Stimulated activated CD4-positive, alpha-beta T cell treated with anti-CD3 and anti-CD28 coated beads, Interleukin-15, amount 100 ng/mL, for 24 hours (primary cell): ENCODE measurements at regions not wholly inside any gene's neighbourhood (a gene's known extent, or its start where the extent isn't known, plus 50 kb on each side); places are given as distances from the start of the nearest gene placed in this dataset.
"Not testable (repeated sequence)": the region's sequence is repeated elsewhere in the genome, so short reads cannot be mapped to it uniquely, and the experiment has no call there.

Experiments used
- DNase-seq: peaks from one replicate; pipeline ENCODE4 v3.0.0-alpha.2; 2020

DNA sequence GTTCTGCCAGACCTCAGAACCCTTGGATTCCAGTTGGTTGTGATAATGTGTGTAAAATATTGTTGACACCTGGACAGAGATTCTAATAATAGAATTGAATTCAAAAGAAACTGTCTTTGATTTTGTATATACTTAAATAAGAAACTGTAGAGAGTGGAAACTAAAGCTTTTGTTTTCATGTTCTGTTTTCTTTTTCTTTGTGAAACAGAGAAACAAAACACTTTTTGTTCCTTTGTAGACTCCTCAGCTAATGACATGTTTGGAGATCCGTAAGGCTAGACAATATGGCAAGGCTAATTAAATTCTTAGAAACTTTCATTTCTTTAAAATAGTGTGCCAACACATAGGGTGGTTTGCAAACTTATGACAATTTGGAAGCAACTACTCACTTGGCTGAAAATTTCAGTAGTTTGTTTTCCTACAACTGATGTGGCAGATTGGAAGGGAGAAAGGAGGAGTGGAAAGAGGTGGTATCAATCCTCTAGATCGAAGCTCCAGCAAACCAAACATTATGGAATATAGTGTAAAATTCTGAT lies 90.9 kb upstream of the FAT1 start:
- DNase-seq = no peak

DNA sequence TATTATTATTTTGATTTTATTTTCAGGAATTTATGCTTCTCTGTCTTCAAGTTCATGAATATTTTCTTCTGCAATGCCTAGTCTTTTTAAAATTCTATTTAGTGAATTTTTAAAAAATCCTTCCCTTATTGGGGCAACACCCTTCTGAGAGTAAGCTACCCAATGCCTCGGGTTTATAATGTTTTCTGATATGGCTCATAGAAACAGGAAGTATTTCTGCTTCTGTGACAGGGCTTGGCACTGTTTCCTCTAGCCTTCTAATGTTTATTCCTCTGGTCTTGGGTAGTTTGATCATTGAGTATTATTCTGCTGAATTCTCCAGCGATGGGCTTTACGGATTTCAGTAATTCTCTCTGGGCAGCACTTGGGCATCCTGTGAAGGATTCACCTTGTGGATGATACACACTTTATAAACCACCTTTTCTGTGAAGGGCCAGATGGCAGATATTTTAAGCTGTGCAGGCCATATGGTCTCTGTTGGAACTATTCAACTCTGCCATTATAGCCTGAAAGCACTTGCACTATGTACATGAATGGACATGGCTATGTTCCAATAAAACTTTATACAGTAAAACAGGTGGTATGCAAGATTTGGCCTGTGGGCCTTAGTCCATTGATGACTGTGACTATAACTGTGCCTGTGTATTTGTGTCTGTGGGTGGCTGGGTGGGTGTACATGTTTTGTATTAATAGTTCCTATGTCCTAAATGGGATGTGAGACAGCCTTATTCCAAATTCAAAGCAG lies 95.9 kb upstream of the FAT1 start:
- DNase-seq = no peak

DNA sequence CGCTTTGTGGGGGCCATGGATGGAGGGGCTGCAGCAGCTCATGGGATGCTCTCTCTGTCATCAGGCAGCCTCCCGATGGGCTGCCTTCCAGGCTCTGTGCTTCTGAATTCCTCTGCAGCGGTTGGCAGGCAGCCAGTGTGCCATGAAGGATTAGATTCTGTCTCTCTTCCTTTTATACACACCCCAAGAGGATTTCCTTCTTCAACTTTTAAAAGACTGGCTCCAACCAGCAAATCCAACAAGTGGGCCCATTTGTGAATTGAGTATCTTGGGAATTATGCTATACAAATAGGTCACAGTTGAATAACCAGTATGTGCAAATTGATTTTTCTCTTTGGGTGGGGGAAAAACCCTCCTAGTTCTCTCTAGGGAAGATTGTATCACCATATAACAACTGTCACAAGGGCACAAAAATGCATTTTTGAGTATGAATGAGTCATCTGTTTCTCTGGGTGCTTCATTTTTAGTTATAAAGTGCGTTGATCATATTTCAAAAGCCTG lies 96.8 kb upstream of the FAT1 start:
- no peak for DNase-seq

DNA sequence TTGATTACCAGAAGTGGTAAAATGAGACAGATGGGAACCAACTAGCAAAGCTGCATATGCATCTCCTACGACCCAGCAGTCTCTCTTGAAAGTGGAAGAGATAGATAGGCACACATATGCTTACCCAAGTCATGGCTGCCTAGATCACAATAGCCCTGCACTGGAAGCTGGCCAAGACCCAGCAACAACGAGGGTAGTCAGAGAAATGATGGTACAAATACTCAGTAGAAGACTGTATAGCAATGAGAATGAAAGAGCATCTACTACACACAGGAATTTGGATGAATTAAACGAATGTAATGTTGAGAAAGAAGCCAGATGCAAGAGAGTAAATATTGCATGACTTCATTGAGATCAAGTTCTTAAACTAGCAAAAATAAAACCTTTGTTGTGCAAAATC lies 100.3 kb upstream of the FAT1 start:
- DNase-seq = no peak

DNA sequence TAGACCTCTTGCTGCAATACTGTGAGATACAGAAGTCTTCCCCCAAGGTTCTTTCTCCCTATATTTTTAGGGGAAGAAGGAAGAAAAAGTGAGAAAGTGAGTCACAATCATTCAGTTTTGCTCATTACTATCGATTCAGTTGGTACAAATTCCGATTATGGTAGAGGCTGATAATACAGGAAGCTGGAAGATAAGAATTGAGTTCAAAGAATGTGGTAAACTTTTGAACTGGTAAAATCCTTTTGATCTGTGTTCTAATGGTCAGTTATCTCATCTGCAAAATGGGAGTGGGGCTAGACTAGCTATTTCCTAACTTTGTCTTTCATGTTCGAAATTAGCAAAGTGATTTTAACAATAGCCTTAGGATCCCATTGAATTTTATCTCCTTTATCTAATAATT lies 101.4 kb upstream of the FAT1 start:
- no peak for DNase-seq

DNA sequence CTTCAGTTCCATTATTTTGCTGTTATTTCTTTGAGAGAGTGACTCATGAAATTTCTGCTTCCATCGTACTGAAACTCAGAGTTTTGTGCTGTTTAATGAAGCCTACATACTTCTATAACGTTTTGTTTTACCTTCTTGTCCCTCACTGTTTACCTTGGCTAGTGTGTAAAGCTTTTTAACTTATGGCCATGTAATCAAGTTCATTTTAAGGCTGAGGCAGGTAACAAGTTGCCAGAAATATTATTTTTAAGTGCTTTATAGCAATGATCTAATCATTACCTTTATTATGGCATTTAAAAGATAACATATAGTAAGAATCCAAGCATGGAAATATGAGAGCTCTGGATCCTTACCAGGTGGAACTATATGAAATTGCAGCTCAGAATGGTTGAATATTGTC lies 102.3 kb upstream of the FAT1 start:
- no peak for DNase-seq

DNA sequence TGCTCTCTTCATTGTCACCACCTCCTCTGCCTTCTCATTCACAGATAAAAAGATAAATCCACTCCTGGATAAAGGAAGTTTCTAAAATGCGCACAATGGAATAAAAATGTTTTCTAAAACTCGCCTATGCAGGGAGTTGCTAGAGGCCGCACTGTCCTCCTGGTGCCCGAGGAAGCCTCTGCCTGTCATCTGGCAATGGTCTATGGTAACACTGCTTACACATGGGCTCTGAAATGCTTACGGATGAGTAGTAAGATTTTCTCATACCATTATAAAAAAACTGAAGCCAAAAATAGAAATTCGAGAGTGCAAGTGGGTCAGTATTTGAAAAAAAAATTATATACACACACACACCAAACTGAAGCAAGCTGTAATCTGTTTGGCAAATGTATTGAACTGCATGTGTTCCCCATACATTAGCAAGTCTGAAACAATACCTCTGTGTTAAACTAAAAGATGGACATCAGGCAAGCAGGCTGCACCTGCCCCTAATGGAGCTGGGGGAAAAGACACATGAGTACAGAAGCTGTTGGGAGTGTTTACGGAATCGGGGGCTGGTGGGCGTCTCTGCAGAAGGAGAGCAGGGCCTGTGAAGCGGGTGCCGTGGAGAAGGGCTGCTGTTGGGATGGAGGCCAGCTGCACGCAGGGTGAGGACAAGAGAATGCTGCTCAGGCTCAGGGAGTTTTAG lies 103.3 kb upstream of the FAT1 start:
- no peak for DNase-seq

DNA sequence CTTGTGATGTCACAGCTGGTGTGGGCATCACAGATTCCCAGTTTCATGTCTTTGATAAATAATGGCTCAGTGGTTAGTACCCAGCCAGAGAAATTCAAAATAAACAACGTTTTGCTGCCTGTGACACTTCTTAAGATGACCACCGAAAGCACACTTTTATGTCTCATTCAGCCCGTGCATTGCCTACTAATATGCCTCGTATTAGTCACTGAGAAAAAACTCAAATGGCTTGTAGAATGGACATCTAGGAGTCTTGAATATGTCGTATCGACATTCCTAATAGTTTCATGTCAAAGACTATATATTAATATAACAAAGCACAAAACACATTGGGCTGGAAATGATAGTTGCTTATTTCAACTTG lies 103.9 kb upstream of the FAT1 start:
- DNase-seq = no peak

DNA sequence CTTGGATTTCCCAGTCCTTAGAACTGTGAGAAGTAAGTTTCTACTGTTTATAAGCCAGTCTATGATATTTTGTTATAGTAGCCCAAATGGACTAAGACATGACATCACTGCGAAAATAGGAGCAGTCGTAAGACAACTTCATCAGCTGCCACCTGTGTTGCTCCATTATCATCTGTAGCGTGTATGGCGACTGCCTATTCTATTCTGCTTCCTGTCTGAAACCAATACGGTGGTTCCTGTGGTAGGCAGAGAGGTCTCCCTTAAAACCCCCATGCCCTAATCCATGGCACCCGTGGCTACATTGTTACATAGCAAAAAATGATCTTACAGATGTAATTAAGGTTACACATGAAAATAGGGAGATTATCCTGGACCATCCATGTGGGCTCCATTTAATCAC lies 105.4 kb upstream of the FAT1 start:
- no peak for DNase-seq

DNA sequence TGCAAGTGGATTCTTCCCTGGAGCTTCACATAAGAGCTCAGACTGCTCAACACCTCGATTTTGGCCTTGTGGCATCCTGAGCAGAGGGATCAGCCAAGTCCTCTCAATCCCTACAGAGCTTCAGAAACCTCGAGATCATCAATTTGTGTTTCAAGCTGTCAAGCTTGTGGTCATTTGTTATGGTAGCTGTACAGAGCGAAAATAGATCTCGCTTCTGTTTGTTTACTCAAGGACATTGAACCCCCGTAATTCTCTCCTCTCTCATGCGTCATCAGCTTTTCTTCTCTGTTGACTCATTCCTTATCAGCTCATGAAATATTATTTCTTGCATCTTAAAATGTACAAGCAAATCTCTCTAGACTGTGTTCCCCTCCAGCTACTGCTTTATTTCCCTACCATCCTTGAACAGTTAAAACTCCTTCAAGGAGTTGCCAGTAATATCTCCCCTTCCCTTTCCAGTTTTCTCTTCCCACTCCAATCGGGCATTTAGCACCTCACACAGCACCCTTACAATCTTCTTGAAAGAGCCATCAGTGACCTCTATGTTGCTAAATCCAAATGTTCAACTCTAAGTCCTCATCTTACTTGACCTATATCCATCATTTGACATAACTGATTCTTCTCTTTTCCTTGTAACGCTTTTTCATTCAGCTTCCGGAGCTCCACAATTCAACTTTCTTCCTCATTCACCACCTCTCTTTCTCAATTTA lies 106.2 kb upstream of the FAT1 start:
- no peak for DNase-seq

DNA sequence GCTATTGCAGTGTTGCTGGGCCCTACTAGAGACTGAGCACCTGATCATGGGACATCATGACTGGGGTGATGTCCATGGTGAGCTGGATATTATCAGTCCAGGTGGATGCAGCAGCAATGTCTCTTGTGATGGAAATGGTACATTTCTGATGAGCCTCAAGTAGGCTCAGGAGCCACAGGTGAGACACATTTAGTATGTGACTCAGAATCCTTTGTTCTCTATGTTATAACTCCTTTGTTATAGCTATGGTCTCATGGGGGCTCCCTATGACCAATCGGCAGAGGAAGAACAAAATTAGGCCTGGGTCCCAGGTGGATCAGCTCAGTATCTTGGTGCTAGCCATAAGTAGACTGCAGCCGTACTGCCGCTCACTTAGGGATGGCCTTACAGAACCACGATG lies 107.9 kb upstream of the FAT1 start:
- no peak for DNase-seq

DNA sequence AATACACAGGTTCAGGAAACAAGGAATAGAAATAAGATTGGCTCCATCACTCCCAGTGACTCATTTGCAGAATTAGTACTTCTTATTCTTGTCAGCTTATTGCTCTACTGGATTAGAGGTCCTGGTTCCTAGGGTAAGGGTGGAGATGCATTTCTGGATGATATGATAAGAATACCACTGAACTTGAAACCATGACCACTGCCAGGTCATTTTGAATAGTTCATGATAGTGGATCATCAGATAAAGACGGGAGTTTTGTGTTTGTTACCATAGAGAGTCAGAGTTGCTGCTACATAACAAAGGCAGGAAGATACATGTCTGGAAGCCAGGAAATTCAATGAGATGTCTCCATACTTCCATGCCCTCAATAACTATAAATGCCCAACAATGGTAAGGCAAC lies 109.2 kb upstream of the FAT1 start:
- DNase-seq = no peak

DNA sequence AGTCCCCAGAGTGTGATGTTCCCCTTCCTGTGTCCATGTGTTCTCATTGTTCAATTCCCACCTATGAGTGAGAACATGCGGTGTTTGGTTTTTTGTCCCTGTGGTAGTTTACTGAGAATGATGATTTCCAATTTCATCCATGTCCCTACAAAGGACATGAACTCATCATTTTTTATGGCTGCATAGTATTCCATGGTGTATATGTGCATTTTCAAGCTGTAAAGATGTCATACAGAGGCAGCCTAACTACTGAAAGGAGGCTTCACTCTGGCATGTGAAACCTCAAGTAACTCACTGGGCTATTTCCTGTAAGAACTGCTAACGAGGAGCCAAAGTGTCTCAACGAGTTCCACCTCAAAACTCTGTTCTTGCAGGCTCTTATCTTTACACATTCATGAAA lies 113.8 kb upstream of the FAT1 start:
- DNase-seq = not testable (repeated sequence)

DNA sequence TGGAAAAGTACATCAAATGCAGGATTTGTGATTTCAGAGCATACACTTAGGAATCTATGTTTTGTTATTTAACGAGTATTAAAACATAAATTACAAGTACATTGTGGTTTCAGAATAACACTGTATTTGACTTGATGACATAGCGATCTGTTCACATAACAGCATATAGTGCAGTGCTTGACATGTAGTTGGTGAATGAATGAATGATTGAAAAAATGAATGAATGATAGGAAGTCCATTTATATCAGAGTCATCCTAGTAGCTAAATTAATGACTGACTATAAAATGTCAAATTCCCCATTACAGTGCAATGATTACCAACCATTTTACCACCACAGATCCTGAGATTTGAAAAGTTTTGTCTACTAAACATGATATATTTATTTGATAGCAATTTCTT lies 114.6 kb upstream of the FAT1 start:
- no peak for DNase-seq

DNA sequence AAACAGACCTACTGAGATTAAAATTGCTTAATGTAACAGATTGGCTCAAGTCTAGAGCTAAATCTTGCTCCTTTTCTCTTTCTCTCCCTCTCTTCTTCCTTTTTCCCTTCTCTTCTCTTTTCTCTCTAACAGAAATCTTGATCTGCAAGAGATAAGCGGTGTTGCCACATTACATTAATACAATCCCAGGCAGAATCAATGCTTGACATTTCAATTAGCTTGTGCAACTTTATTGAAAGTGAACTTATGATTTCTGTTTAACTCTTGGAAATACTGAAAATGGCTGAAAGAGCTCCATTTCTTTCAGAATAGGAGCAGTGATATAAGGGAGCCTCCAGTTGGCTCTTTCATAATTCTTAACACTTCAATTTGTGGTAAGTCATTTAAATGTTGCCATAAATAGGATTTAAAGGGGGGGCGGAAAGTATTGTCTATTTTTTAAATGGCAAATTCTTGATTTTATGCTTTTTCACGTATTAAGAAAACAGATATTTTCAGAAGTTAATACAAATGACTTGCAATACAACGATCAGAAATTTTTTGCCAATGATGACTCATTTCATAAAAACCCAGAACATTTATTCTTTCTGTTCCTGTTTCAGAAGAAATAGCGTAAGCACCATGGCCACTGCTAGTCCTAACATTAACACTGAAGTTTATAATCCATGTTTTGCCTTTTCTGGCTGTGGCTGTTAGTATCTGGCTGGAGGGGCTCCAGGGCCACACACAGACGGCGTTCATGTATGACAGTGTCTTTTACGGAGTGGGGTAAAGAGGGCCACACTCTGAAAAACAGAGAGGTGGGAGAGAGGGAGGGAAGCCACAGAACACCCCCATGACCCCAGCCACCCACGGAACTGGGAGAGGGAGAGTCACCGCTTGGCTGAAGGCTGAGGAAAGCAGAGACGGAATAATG lies 115.7 kb upstream of the FAT1 start:
- no peak for DNase-seq

DNA sequence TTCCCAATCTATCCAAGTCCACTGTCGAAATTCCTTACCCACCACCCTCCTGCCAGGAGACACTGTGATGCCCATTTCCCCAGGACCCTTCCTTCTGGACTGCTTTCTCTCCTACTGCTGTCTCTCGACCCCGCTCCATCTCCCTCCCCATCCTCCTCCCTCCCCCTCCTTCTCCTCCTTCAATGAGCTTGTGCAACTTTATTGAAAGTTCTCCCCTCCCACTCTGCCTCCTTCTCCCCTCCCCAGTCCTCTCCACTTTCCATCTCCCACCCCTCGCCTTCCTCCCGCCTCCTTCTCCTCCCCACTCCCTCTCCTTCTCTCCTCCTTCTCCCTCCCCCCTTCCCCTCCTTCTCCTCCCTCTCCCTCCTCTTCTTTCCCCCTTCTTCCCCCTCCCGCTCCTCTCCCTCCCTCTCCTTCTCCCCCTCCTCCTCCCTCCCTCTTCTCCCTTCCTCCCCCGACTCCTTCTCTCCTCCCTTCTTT lies 116.6 kb upstream of the FAT1 start:
- DNase-seq = no peak

DNA sequence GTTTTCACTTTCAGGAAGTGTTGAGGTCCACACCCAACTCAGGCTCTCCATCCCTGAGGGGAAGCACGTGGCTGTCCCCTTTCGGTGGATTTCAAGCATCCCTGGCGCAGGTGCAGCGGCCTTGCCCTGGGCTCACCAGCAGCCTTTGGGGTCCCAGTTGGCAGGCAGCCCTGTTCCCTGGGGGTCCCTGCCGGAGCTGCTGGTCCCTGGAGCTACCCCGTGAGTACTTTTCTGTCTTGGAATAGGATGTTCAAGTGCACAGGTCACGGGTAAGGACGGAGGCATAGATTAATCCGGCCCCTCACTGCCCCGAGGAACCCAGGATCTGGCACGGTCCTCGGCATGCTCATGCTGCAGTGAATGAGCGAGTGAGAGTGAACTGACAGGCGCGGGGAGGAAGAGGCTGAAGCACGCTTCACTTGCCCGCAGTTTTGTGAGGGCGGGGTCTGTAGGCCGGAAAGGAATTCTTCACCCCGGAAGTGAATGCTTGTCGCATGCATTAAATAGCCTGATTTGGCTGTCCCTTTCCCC lies 117.2 kb upstream of the FAT1 start:
- DNase-seq = no peak

DNA sequence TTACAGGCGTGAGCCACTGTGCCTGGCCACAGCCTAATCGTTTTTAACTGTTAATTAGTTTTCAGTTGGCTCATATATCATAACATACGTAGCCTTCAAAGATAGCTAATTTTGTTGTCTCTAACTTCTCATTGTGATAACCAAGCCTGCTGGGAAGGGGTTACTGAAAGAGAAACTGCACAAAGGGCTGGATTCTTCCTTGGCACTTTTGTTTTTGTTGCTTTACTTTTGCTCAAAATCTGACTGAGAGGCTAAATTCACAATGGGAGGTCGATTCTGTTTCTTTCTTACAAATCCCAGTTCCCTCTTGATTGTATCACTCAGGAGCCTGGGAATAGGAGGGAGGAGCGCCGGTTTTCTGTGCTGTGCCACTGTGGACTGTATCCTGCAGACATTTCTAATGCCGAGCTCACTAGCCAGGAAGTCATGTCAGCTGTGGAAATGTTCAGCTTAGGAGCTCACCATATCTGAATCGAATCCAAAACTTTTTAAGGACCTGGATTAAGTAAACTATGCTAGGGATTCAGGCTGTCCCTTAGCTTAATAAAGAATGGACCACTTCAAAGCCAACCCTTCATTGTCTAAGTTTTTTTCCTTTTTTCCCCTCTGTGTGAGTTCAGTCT lies 120.5 kb upstream of the FAT1 start:
- no peak for DNase-seq

DNA sequence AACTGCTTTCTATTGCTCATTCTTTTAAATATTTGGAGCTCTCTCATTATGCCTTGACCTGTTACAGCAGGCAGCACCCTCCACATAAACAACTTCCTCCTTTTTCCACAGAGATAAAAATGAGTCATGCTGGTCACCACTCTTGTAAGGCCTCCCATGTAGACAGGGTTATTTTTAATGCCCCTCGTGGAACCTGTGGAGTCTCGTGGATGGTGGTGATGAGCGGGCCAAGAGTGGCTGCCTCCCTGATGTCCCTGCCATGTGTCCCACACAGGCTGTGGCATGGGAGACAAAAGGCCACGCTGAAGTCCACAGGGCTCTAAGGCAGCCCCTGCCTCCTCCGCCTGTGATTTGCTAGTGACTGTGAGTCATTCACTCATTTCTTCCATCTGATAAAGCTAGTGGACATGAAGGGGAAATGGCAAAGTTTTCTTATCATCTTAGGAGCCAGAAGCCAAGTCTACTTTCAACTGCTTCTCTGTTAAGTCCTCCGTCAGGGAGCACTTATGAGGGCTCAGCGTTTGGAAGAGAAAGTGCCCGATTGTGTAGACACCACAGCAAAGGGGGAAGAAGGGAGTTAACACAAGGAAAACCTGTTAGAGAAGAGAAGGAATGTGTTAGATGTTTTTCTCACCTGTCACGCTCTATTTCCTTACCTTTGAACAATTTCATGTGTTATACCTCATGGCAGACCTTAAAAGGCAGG lies 121.6 kb upstream of the FAT1 start:
- no peak for DNase-seq

DNA sequence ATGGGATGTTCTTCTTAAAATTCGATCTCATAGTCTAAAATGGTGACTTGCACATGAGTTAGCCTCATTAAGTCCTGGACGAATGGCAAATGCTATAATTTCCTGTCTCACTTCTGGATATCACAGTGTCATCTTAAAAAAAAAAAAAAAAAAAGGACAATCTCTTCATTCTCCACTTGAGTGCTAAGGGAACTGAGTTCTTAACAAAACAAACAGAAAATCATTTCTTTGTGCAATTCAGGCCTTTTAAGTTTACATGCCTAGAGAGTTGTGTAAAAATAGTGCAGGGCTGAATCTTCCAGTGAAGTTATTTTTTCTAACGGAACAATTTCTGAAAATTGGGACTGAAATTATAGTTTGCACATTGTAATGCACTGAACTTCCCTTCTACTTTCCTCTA lies 122.8 kb upstream of the FAT1 start:
- DNase-seq = no peak
